GM23338 (cell line): ENCODE measurements at regions not wholly inside any gene's neighbourhood (a gene's known extent, or its start where the extent isn't known, plus 50 kb on each side); places are given as distances from the start of the nearest gene placed in this dataset.

Experiments
- ATAC-seq: fragments of 200-7000 bp; cut with Tn5 transposase; 3 replicates; pipeline ENCODE4 v1.9.1; 2020
- DNase-seq: peaks from one replicate; pipeline ENCODE4 v3.0.0-alpha.2; 2015; ENCODE audit warnings: low spot score
- H2AFZ ChIP-seq: fragments of 200-600 bp; sonication (generic); 2 replicates; pipeline ENCODE4 v1.8.0; 2016; ENCODE audit warnings: antibody characterized with exemption, mild to moderate bottlenecking, moderate library complexity
- H3F3A ChIP-seq: fragments of 200-600 bp; sonication (generic); replicated peaks from 2 replicates; pipeline ENCODE4 v1.8.0; 2017; ENCODE audit warnings: antibody characterized with exemption, mixed run types, low read depth
- H3K27ac ChIP-seq: fragments of 200-600 bp; sonication (generic); 2 replicates; pipeline ENCODE4 v1.6.1; 2016; ENCODE audit warnings: low read depth
- H3K27me3 ChIP-seq: fragments of 200-600 bp; sonication (generic); 2 replicates; pipeline ENCODE4 v1.8.0; 2016; ENCODE audit warnings: mild to moderate bottlenecking, mixed run types, moderate library complexity; ENCODE audit not compliant: insufficient read depth
- H3K36me3 ChIP-seq: fragments of 200-600 bp; sonication (generic); 2 replicates; pipeline ENCODE4 v1.8.0; 2016; ENCODE audit warnings: mild to moderate bottlenecking; ENCODE audit not compliant: insufficient read depth
- H3K4me1 ChIP-seq: fragments of 200-600 bp; sonication (generic); 2 replicates; pipeline ENCODE4 v1.8.0; 2016; ENCODE audit warnings: mild to moderate bottlenecking, moderate library complexity; ENCODE audit not compliant: insufficient read depth
- H3K4me2 ChIP-seq: fragments of 200-600 bp; sonication (generic); 2 replicates; pipeline ENCODE4 v1.7.1; 2017; ENCODE audit warnings: mixed run types
- H3K4me3 ChIP-seq: fragments of 200-600 bp; sonication (generic); 2 replicates; pipeline ENCODE4 v1.6.1; 2016; ENCODE audit warnings: mixed run types
- H3K79me2 ChIP-seq: fragments of 200-600 bp; sonication (generic); replicated peaks from 2 replicates; pipeline ENCODE4 v1.8.0; 2017; ENCODE audit warnings: mild to moderate bottlenecking; ENCODE audit not compliant: insufficient read depth
- H3K9me2 ChIP-seq: fragments of 200-600 bp; sonication (generic); 2 replicates; pipeline ENCODE4 v1.8.0; 2017; ENCODE audit not compliant: insufficient read depth
- H4K20me1 ChIP-seq: fragments of 200-600 bp; sonication (generic); replicated peaks from 2 replicates; pipeline ENCODE4 v1.8.0; 2017; ENCODE audit warnings: mild to moderate bottlenecking; ENCODE audit not compliant: insufficient read depth
- H3K27ac Mint-ChIP-seq: 2 replicates; pipeline ENCODE4 v1.8.0; 2020; ENCODE audit warnings: inconsistent platforms, mild to moderate bottlenecking, moderate library complexity, mixed read lengths
- H3K27me3 Mint-ChIP-seq: 3 replicates; pipeline ENCODE4 v1.8.0; 2022; ENCODE audit warnings: low read depth, mild to moderate bottlenecking, moderate library complexity, mixed read lengths, inconsistent platforms; ENCODE audit not compliant: insufficient read depth, poor library complexity
- H3K36me3 Mint-ChIP-seq: 3 replicates; pipeline ENCODE4 v1.8.0; 2021; ENCODE audit warnings: low read depth, mild to moderate bottlenecking, inconsistent platforms, moderate library complexity, mixed read lengths
- H3K4me1 Mint-ChIP-seq: 3 replicates; pipeline ENCODE4 v1.8.0; 2020; ENCODE audit warnings: mild to moderate bottlenecking, inconsistent platforms, mixed read lengths
- H3K4me3 Mint-ChIP-seq: 3 replicates; pipeline ENCODE4 v1.8.0; 2021; ENCODE audit warnings: moderate library complexity, mild to moderate bottlenecking, inconsistent platforms, mixed read lengths
- H3K9me3 Mint-ChIP-seq: 3 replicates; pipeline ENCODE4 v1.8.0; 2020; ENCODE audit warnings: moderate library complexity, mild to moderate bottlenecking, inconsistent platforms, mixed read lengths
- CREB1 ChIP-seq: fragments of 250-450 bp; sonication (Bioruptor Pico); IDR thresholded peaks from 2 replicates; pipeline ENCODE4 v1.5.0; 2020; ENCODE audit warnings: low read depth, mild to moderate bottlenecking, moderate library complexity
- EZH2 ChIP-seq: fragments of 200-600 bp; sonication (generic); IDR thresholded peaks from one replicate; pipeline ENCODE4 v1.8.0; 2017; ENCODE audit warnings: antibody characterized with exemption, mild to moderate bottlenecking, low read depth; ENCODE audit not compliant: unreplicated experiment
- EZH2phosphoT487 ChIP-seq: fragments of 200-600 bp; sonication (generic); IDR thresholded peaks from one replicate; pipeline ENCODE4 v1.8.1; 2018; ENCODE audit warnings: antibody characterized with exemption; ENCODE audit not compliant: unreplicated experiment
- JUNB ChIP-seq: IDR thresholded peaks from one replicate; pipeline ENCODE4 v1.6.1; 2016; ENCODE audit warnings: antibody characterized with exemption; ENCODE audit not compliant: unreplicated experiment
- NANOG ChIP-seq: IDR thresholded peaks from 2 replicates; pipeline ENCODE4 v1.6.1; 2016; ENCODE audit warnings: antibody characterized with exemption, borderline replicate concordance
- POLR2AphosphoS5 ChIP-seq: IDR thresholded peaks from 2 replicates; pipeline ENCODE4 v1.6.1; 2016; ENCODE audit warnings: antibody characterized with exemption, low read depth
- REST ChIP-seq: IDR thresholded peaks from one replicate; pipeline ENCODE4 v1.6.1; 2018; ENCODE audit warnings: antibody characterized with exemption; ENCODE audit not compliant: unreplicated experiment
- STAT1 ChIP-seq: IDR thresholded peaks from one replicate; pipeline ENCODE4 v1.6.1; 2016; ENCODE audit warnings: antibody characterized with exemption; ENCODE audit not compliant: unreplicated experiment
- ZNF114 ChIP-seq: fragments of 250-450 bp; sonication (Bioruptor Pico); IDR thresholded peaks from 2 replicates; pipeline ENCODE4 v1.5.0; 2020; ENCODE audit warnings: mild to moderate bottlenecking, moderate library complexity
- ZNF331 ChIP-seq: fragments of 250-450 bp; sonication (Bioruptor Pico); IDR thresholded peaks from 2 replicates; pipeline ENCODE4 v1.5.0; 2020; ENCODE audit warnings: low read depth, mild to moderate bottlenecking, moderate library complexity
- TF ChIP-seq, protein P1 (sequence below): fragments of 250-450 bp; sonication (Bioruptor Pico); IDR thresholded peaks from 2 replicates; pipeline ENCODE4 v1.5.0; 2020; ENCODE audit warnings: mild to moderate bottlenecking, moderate library complexity
- TF ChIP-seq, protein P2 (sequence below): IDR thresholded peaks from 2 replicates; pipeline ENCODE4 v1.6.1; 2016; ENCODE audit warnings: antibody characterized with exemption
- TF ChIP-seq, protein P3 (sequence below), 2 experiments: fragments of 200-600 bp in 1 of 2; sonication (generic) in 1 of 2; conservative IDR thresholded peaks; 2 replicates each; pipeline versions ENCODE4 v1.5.1 to v1.6.1; 2016 to 2017; ENCODE audit warnings: antibody characterized with exemption in 2 of 2, low read depth in 2 of 2, mild to moderate bottlenecking in 2 of 2, moderate library complexity in 1 of 2

GRCh38 chr14:36396798-36397197 lies 76.4 kb upstream of the MBIP start:
- H3K4me1 Mint-ChIP-seq = no peaks in the 10 kb centered on the region
- no peaks in the 10 kb centered on the region for H3K79me2 ChIP-seq
- no peaks in the 10 kb centered on the region; the same call in 2 of the 3 replicates for H3K9me3 Mint-ChIP-seq
- no peak overlapping the region for H3K4me2 ChIP-seq
- no peaks in the 10 kb centered on the region for H3K4me1 ChIP-seq
- H3K27ac ChIP-seq = no peak overlapping the region
- H3K27me3 ChIP-seq = no peaks in the 10 kb centered on the region
- ATAC-seq (no peak), DNase-seq (no peak)
- H3F3A ChIP-seq = no peaks in the 10 kb centered on the region
- 0 out of 2 replicates have a peak, but pooled peaks cover 5% of the 10 kb centered on the region for H3K9me2 ChIP-seq
- no peak overlapping the region for H2AFZ ChIP-seq
- H3K36me3 ChIP-seq = no peaks in the 10 kb centered on the region
- H3K4me3 Mint-ChIP-seq = no peak overlapping the region
- H3K27ac Mint-ChIP-seq = no peak overlapping the region
- no peaks in the 10 kb centered on the region for H3K27me3 Mint-ChIP-seq
- no peaks in the 10 kb centered on the region for H3K36me3 Mint-ChIP-seq
- H3K4me3 ChIP-seq = no peak overlapping the region
- no peak for TF ChIP-seq JUNB
- TF ChIP-seq, protein P1, sequence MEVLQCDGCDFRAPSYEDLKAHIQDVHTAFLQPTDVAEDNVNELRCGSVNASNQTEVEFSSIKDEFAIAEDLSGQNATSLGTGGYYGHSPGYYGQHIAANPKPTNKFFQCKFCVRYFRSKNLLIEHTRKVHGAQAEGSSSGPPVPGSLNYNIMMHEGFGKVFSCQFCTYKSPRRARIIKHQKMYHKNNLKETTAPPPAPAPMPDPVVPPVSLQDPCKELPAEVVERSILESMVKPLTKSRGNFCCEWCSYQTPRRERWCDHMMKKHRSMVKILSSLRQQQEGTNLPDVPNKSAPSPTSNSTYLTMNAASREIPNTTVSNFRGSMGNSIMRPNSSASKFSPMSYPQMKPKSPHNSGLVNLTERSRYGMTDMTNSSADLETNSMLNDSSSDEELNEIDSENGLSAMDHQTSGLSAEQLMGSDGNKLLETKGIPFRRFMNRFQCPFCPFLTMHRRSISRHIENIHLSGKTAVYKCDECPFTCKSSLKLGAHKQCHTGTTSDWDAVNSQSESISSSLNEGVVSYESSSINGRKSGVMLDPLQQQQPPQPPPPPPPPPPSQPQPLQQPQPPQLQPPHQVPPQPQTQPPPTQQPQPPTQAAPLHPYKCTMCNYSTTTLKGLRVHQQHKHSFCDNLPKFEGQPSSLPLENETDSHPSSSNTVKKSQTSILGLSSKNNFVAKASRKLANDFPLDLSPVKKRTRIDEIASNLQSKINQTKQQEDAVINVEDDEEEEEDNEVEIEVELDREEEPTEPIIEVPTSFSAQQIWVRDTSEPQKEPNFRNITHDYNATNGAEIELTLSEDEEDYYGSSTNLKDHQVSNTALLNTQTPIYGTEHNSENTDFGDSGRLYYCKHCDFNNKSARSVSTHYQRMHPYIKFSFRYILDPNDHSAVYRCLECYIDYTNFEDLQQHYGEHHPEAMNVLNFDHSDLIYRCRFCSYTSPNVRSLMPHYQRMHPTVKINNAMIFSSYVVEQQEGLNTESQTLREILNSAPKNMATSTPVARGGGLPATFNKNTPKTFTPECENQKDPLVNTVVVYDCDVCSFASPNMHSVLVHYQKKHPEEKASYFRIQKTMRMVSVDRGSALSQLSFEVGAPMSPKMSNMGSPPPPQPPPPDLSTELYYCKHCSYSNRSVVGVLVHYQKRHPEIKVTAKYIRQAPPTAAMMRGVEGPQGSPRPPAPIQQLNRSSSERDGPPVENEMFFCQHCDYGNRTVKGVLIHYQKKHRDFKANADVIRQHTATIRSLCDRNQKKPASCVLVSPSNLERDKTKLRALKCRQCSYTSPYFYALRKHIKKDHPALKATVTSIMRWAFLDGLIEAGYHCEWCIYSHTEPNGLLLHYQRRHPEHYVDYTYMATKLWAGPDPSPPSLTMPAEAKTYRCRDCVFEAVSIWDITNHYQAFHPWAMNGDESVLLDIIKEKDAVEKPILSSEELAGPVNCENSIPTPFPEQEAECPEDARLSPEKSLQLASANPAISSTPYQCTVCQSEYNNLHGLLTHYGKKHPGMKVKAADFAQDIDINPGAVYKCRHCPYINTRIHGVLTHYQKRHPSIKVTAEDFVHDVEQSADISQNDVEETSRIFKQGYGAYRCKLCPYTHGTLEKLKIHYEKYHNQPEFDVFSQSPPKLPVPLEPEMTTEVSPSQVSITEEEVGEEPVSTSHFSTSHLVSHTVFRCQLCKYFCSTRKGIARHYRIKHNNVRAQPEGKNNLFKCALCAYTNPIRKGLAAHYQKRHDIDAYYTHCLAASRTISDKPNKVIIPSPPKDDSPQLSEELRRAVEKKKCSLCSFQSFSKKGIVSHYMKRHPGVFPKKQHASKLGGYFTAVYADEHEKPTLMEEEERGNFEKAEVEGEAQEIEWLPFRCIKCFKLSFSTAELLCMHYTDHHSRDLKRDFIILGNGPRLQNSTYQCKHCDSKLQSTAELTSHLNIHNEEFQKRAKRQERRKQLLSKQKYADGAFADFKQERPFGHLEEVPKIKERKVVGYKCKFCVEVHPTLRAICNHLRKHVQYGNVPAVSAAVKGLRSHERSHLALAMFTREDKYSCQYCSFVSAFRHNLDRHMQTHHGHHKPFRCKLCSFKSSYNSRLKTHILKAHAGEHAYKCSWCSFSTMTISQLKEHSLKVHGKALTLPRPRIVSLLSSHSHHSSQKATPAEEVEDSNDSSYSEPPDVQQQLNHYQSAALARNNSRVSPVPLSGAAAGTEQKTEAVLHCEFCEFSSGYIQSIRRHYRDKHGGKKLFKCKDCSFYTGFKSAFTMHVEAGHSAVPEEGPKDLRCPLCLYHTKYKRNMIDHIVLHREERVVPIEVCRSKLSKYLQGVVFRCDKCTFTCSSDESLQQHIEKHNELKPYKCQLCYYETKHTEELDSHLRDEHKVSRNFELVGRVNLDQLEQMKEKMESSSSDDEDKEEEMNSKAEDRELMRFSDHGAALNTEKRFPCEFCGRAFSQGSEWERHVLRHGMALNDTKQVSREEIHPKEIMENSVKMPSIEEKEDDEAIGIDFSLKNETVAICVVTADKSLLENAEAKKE (CRISPR knock-in tag) = no peak
- TF ChIP-seq NANOG = no peak
- TF ChIP-seq, protein P2, sequence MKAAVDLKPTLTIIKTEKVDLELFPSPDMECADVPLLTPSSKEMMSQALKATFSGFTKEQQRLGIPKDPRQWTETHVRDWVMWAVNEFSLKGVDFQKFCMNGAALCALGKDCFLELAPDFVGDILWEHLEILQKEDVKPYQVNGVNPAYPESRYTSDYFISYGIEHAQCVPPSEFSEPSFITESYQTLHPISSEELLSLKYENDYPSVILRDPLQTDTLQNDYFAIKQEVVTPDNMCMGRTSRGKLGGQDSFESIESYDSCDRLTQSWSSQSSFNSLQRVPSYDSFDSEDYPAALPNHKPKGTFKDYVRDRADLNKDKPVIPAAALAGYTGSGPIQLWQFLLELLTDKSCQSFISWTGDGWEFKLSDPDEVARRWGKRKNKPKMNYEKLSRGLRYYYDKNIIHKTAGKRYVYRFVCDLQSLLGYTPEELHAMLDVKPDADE = no peak
- no peak for TF ChIP-seq EZH2phosphoT487
- no peak for TF ChIP-seq STAT1
- no peak for TF ChIP-seq EZH2
- TF ChIP-seq, protein P3, sequence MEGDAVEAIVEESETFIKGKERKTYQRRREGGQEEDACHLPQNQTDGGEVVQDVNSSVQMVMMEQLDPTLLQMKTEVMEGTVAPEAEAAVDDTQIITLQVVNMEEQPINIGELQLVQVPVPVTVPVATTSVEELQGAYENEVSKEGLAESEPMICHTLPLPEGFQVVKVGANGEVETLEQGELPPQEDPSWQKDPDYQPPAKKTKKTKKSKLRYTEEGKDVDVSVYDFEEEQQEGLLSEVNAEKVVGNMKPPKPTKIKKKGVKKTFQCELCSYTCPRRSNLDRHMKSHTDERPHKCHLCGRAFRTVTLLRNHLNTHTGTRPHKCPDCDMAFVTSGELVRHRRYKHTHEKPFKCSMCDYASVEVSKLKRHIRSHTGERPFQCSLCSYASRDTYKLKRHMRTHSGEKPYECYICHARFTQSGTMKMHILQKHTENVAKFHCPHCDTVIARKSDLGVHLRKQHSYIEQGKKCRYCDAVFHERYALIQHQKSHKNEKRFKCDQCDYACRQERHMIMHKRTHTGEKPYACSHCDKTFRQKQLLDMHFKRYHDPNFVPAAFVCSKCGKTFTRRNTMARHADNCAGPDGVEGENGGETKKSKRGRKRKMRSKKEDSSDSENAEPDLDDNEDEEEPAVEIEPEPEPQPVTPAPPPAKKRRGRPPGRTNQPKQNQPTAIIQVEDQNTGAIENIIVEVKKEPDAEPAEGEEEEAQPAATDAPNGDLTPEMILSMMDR (conservative IDR thresholded peaks at IDR 0.05; ENCODE audit: low read depth in 2 of 2) = no peak
- TF ChIP-seq REST = no peak
- TF ChIP-seq ZNF331 (CRISPR knock-in tag) = no peak
- no peak for TF ChIP-seq CREB1
- no peak for TF ChIP-seq POLR2AphosphoS5
- TF ChIP-seq ZNF114 (CRISPR knock-in tag) = no peak
- no peaks in the 10 kb centered on the region for H4K20me1 ChIP-seq
